ENCODE measurements at regions not wholly inside any gene's neighbourhood (a gene's known extent, or its start where the extent isn't known, plus 50 kb on each side); places are given as distances from the start of the nearest gene placed in this dataset.

- Histone ChIP-seq H3K27ac (ENCODE audit: insufficient read depth, low read length) (no peak overlapping the region), H3K4me2 (ENCODE audit: low read depth, low read length) (no peak overlapping the region)
- intact Hi-C loops (cut with micrococcal nuclease), result no loop called here
These were observed 163.2 kb downstream of the IER5 start for GRCh38 chr1:181251713-181252075.

More at GRCh38 chr1:181251713-181252075, 163.2 kb downstream of the IER5 start:
- Histone ChIP-seq H3K4me1 (ENCODE audit: control insufficient read depth, insufficient read depth, low read length) (no peaks in the 10 kb centered on the region), H3K79me1 (ENCODE audit: low read depth in 1 of 2, low read length in 2 of 2) (no peaks in the 10 kb centered on the region), H3K27me3 (ENCODE audit: control insufficient read depth, insufficient read depth, low read length) (no peaks in the 10 kb centered on the region), H2BK5ac (ENCODE audit: low read depth, low read length, poor library complexity, severe bottlenecking) (no peak overlapping the region), H3K9ac (ENCODE audit: low read depth, low read length) (no peak overlapping the region), H2BK120ac (ENCODE audit: low read depth, low read length) (no peak overlapping the region), H3K18ac (ENCODE audit: low read depth, low read length) (no peak overlapping the region), H4K20me1 (ENCODE audit: insufficient read depth, low read length) (no peaks in the 10 kb centered on the region), H2AK9ac (replicated peaks; ENCODE audit: low read depth, low read length, poor library complexity) (no peak overlapping the region), H2BK15ac (ENCODE audit: low read depth, low read length) (no peak overlapping the region), H3K36me3 (ENCODE audit: control insufficient read depth, insufficient read depth, low read length) (no peaks in the 10 kb centered on the region), H3K56ac (ENCODE audit: extremely low read depth, insufficient read depth, low read length) (no peak overlapping the region), H3K9me1 (ENCODE audit: insufficient read depth, low read length) (no peaks in the 10 kb centered on the region), H4K91ac (ENCODE audit: insufficient read depth, low read depth, low read length) (no peak overlapping the region), H3K4me3 (ENCODE audit: insufficient read depth, low read depth, low read length) (no peak overlapping the region), H2AK5ac (ENCODE audit: low read depth, low read length) (no peak overlapping the region), H3K23ac (ENCODE audit: low read depth, low read length) (no peak overlapping the region), H3K9me3 (ENCODE audit: control insufficient read depth, insufficient read depth, low read length) (no peaks in the 10 kb centered on the region), H4K5ac (ENCODE audit: low read depth, low read length) (no peak overlapping the region), H2BK20ac (ENCODE audit: low read depth, low read length) (no peak overlapping the region), H3K14ac (replicated peaks; ENCODE audit: low read depth, low read length) (no peak overlapping the region), H3K4ac (ENCODE audit: low read depth, low read length) (no peak overlapping the region), H2AFZ (replicated peaks; ENCODE audit: low read length, poor library complexity) (no peak overlapping the region), H4K8ac (ENCODE audit: low read depth in 2 of 2, low read length in 2 of 2) (no peak overlapping the region)
- in situ Hi-C loops (cut with MboI; ENCODE audit: low sequenced_read_pairs), result no loop called here
- no peak for ATAC-seq (ENCODE audit: low read depth)
- BruUV-seq (replicated peaks), result no TSS peak
- CTCF ChIA-PET, result no interaction called here
- TF ChIP-seq USF2 (IDR thresholded peaks at IDR 0.05; ENCODE audit: low read depth, low read length) (no peak), CHD1 (IDR thresholded peaks at IDR 0.05; ENCODE audit: low read depth, low read length) (no peak), POLR2A (IDR thresholded peaks at IDR 0.05; ENCODE audit: low read depth, low read length) (no peak), MXI1 (IDR thresholded peaks at IDR 0.05; ENCODE audit: borderline replicate concordance, low read depth, low read length) (no peak), BHLHE40 (IDR thresholded peaks at IDR 0.05; ENCODE audit: low read depth, low read length) (no peak), CTCF (conservative IDR thresholded peaks at IDR 0.05; ENCODE audit: low read depth, low read length) (no peak), RFX5 (IDR thresholded peaks at IDR 0.05; ENCODE audit: low read depth, low read length) (no peak), CEBPB (IDR thresholded peaks at IDR 0.05; ENCODE audit: low read depth, low read length) (no peak), FOS (IDR thresholded peaks at IDR 0.05; ENCODE audit: low read depth, low read length) (no peak), SMC3 (IDR thresholded peaks at IDR 0.05; ENCODE audit: low read depth, low read length) (no peak), RCOR1 (IDR thresholded peaks at IDR 0.05; ENCODE audit: insufficient replicate concordance, low read length) (no peak), RAD21 (IDR thresholded peaks at IDR 0.05; ENCODE audit: low read length) (no peak), MAZ (IDR thresholded peaks at IDR 0.05; ENCODE audit: borderline replicate concordance, low read depth, low read length) (no peak), MAFK (IDR thresholded peaks at IDR 0.05; ENCODE audit: low read depth, low read length) (no peak), ELK1 (IDR thresholded peaks at IDR 0.05; ENCODE audit: borderline replicate concordance, low read depth, low read length) (no peak), NFE2L2 (IDR thresholded peaks at IDR 0.05; ENCODE audit: low read depth, low read length) (no peak)
- POLR2A ChIA-PET (ENCODE audit: unreplicated experiment), result no interaction called here
- no peak for DNase-seq
- WGBS, 2 experiments (ENCODE audit: extremely low coverage in 2 of 2, insufficient read length in 1 of 2), result 40% methylated on average over 3 of the region's 6 CpGs; no CpG with 5 or more reads in 1 of the 2 experiments
- dilution Hi-C loops (cut with HindIII; ENCODE audit: low sequenced_read_pairs, unreplicated experiment), result no loop called here

Data from IMR-90 (cell line).